ENCODE measurements at regions not wholly inside any gene's neighbourhood (a gene's known extent, or its start where the extent isn't known, plus 50 kb on each side); places are given as distances from the start of the nearest gene placed in this dataset.
"Not testable (repeated sequence)": the region's sequence is repeated elsewhere in the genome, so short reads cannot be mapped to it uniquely, and the experiment has no call there.

DNA sequence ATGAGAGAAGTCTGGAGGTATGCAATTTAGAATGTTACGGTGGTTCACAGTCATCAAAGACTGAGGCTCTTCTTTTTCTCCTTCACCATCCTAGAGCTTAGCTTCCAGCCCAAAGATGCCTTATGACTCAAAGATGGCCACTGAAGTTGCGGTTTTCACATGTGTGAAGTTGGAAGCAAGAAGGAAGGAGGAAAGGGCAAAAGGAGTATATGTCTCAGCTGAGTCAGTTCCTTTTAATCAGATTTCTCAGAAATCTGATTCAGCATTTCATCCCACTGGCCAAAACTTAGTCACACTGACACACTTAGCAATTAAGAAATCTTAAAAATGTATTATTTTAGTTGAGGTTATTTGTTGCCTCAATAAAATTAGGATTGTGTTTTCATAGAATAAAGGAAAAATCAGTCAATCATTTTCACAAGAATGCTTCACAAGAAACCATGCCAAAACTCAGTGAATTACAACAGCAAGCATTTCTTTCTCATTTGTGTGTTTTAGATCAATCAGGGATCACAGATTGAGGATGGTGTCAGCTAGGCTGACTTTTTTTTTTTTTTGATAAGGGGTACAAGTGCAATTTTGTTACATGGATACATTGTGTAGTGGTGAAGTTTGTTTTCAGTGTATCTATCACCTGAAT is 211.1 kb upstream of the GADL1 start:
- no peak for DNase-seq
- H3K36me3 ChIP-seq = no peaks in the 10 kb centered on the region
- intact Hi-C loops (cut with DNase I) = no loop called here
- no peaks in the 10 kb centered on the region for H3K4me1 ChIP-seq (ENCODE audit: insufficient read depth)
- TF ChIP-seq, protein P1, sequence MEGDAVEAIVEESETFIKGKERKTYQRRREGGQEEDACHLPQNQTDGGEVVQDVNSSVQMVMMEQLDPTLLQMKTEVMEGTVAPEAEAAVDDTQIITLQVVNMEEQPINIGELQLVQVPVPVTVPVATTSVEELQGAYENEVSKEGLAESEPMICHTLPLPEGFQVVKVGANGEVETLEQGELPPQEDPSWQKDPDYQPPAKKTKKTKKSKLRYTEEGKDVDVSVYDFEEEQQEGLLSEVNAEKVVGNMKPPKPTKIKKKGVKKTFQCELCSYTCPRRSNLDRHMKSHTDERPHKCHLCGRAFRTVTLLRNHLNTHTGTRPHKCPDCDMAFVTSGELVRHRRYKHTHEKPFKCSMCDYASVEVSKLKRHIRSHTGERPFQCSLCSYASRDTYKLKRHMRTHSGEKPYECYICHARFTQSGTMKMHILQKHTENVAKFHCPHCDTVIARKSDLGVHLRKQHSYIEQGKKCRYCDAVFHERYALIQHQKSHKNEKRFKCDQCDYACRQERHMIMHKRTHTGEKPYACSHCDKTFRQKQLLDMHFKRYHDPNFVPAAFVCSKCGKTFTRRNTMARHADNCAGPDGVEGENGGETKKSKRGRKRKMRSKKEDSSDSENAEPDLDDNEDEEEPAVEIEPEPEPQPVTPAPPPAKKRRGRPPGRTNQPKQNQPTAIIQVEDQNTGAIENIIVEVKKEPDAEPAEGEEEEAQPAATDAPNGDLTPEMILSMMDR (IDR thresholded peaks at IDR 0.05) = no peak
- TF ChIP-seq EP300 (IDR thresholded peaks at IDR 0.05) (no peak), POLR2A (IDR thresholded peaks at IDR 0.05) (no peak)
- H3K27me3 ChIP-seq = no peaks in the 10 kb centered on the region
- WGBS, 3 donors = 71 to 86% (median 74%) methylated on average over 2 of the region's 2 CpGs
- H3K4me3 ChIP-seq = no peak overlapping the region
- no peaks in the 10 kb centered on the region for H3K9me3 ChIP-seq
- no peak overlapping the region for H3K27ac ChIP-seq

DNA sequence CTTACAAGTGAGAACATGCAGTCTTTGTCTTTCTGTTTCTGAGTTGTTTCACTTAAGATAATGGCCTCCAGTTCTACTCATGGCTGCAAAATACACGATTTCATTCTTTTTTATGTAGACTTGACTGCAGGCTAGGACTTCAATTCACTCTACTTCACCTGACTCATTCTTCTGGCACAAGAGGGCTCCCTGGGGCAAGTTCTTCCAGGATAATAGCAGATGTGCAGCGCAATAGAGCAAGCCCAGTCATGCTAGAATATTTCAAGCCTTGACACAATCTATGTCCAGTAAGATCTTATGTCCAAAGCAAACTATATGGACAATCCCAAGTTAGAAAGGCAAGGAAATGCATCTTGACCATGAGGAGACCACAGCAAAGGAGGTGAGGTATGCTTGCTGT is 211.7 kb upstream of the GADL1 start:
- Histone ChIP-seq H3K27me3 (no peaks in the 10 kb centered on the region), H3K36me3 (no peaks in the 10 kb centered on the region), H3K4me3 (no peak overlapping the region), H3K4me1 (ENCODE audit: insufficient read depth) (no peaks in the 10 kb centered on the region), H3K9me3 (no peaks in the 10 kb centered on the region), H3K27ac (no peak overlapping the region)
- DNase-seq = no peak
- intact Hi-C loops (cut with DNase I) = no loop called here
- 80 to 86% (median 82%) methylated on average over 2 of the region's 2 CpGs for WGBS, 3 donors
- TF ChIP-seq EP300 (IDR thresholded peaks at IDR 0.05) (no peak), POLR2A (IDR thresholded peaks at IDR 0.05) (no peak)
- TF ChIP-seq, protein P1 (IDR thresholded peaks at IDR 0.05) = no peak

DNA sequence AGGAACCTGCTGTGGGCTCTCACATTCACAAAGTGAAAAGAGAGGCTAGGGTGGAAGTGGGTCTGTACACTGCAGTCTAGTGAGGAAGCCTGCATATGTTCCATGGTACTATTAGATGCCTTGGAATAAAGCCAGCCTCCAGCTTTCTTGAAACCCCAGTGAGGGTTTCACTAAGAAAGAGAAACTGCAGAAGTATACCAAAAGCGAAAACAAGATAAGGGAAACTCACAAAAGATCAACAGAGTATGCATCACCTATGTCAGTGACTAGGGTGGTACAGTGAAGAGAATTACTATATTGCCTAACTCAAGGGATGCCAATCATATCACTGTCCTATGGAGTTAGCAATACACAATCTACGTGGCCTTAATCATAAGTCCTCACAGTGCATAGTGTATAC is 212.5 kb upstream of the GADL1 start:
- WGBS, 3 donors = 90 to 91% (median 91%) methylated on average over 2 of the region's 2 CpGs
- no peak for DNase-seq
- TF ChIP-seq, protein P1 (IDR thresholded peaks at IDR 0.05) = no peak
- no peak for TF ChIP-seq POLR2A (IDR thresholded peaks at IDR 0.05)
- no peak for TF ChIP-seq EP300 (IDR thresholded peaks at IDR 0.05)
- H3K36me3 ChIP-seq = no peaks in the 10 kb centered on the region
- H3K4me1 ChIP-seq (ENCODE audit: insufficient read depth) = no peaks in the 10 kb centered on the region
- no peak overlapping the region for H3K4me3 ChIP-seq
- no peaks in the 10 kb centered on the region for H3K27me3 ChIP-seq
- intact Hi-C loops (cut with DNase I) = no loop called here
- H3K9me3 ChIP-seq = no peaks in the 10 kb centered on the region
- no peak overlapping the region for H3K27ac ChIP-seq

DNA sequence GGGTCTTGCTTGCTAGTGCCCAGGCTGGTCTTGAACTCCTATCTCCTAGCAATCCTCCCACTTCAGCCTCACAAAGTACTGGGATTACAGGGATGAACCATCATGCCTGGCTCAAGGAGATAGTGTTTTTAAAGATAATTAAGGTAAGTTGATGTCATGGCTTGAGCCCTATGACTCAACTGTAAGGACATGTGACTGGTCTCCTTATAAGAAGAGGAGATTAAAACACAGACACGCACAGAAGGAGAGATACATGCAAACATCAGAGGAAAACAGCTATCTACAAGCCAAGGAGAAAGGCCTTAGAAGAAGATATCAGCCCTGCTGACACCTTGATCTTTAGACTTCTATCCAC is 220.4 kb upstream of the GADL1 start:
- H3K4me3 ChIP-seq = no peak overlapping the region
- H3K27ac ChIP-seq = no peak overlapping the region
- intact Hi-C loops (cut with DNase I) = no loop called here
- no peaks in the 10 kb centered on the region for H3K36me3 ChIP-seq
- no peaks in the 10 kb centered on the region for H3K27me3 ChIP-seq
- no peak for DNase-seq
- TF ChIP-seq, protein P1 (IDR thresholded peaks at IDR 0.05) = no peak
- TF ChIP-seq POLR2A (IDR thresholded peaks at IDR 0.05) = no peak
- no peak for TF ChIP-seq EP300 (IDR thresholded peaks at IDR 0.05)
- H3K4me1 ChIP-seq (ENCODE audit: insufficient read depth) = no peaks in the 10 kb centered on the region
- WGBS, 3 donors = 91 to 93% (median 92%) methylated on average over 1 of the region's 1 CpG
- no peaks in the 10 kb centered on the region for H3K9me3 ChIP-seq

DNA sequence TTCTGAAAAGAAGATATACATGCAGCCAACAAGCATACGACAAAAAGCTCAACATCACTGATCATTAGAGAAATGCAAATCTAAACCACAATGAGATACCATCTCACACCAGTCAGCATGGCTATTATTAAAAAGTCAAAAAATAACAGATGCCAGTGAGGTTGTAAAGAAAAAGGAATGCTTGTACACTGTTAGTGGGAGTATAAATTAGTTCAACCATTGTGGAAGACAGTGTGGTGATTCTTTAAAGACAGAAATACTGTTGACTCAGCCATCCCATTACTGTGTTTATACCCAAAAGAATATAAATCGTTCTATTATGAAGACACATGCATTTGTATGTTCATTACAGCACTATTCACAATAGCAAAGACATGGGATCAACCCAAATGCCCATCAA is 221.1 kb upstream of the GADL1 start:
- intact Hi-C loops (cut with DNase I); H3K27me3 ChIP-seq; H3K4me3 ChIP-seq; H3K36me3 ChIP-seq; DNase-seq; H3K4me1 ChIP-seq (ENCODE audit: insufficient read depth); H3K27ac ChIP-seq; H3K9me3 ChIP-seq: not testable (repeated sequence)
- 81 to 91% (median 83%) methylated on average over 2 of the region's 2 CpGs for WGBS, 3 donors
